Endothelial cell of umbilical vein (primary cell): ENCODE measurements at regions not wholly inside any gene's neighbourhood (a gene's known extent, or its start where the extent isn't known, plus 50 kb on each side); places are given as distances from the start of the nearest gene placed in this dataset.
A peak's percentile ranks its signal among the peaks of the same experiment; 100 is the strongest.

Experiments
- EZH2 ChIP-seq: IDR thresholded peaks from 2 replicates; pipeline ENCODE4 v1.6.1; 2012; ENCODE audit warnings: borderline replicate concordance, low read depth, mild to moderate bottlenecking, moderate library complexity, low read length, inconsistent platforms; ENCODE audit not compliant: severe bottlenecking
- JUN ChIP-seq: IDR thresholded peaks from 2 replicates; pipeline ENCODE4 v1.6.1; 2011; ENCODE audit warnings: borderline replicate concordance, low read depth; ENCODE audit not compliant: insufficient read length, insufficient read depth
- POLR2A ChIP-seq: IDR thresholded peaks from 2 replicates; pipeline ENCODE4 v1.6.1; 2012; ENCODE audit warnings: low read depth, mild to moderate bottlenecking, control low read depth, low read length
- POLR2AphosphoS5 ChIP-seq: IDR thresholded peaks from 2 replicates; pipeline ENCODE4 v1.6.1; 2012; ENCODE audit warnings: low read depth, mild to moderate bottlenecking, control low read depth, low read length, moderate library complexity; ENCODE audit not compliant: insufficient read depth
- TF ChIP-seq, protein P1 (sequence below), 2 donors: IDR thresholded peaks; 1 replicate in 1 of 2; 2 replicates in 1 of 2; pipeline ENCODE4 v1.5.1; 2011; ENCODE audit warnings: low read length in 2 of 2, mild to moderate bottlenecking in 2 of 2, moderate library complexity in 2 of 2, control low read depth in 1 of 2, inconsistent platforms in 1 of 2, low read depth in 1 of 2; ENCODE audit not compliant: insufficient read depth in 1 of 2; ENCODE audit errors: extremely low read depth in 1 of 2

DNA sequence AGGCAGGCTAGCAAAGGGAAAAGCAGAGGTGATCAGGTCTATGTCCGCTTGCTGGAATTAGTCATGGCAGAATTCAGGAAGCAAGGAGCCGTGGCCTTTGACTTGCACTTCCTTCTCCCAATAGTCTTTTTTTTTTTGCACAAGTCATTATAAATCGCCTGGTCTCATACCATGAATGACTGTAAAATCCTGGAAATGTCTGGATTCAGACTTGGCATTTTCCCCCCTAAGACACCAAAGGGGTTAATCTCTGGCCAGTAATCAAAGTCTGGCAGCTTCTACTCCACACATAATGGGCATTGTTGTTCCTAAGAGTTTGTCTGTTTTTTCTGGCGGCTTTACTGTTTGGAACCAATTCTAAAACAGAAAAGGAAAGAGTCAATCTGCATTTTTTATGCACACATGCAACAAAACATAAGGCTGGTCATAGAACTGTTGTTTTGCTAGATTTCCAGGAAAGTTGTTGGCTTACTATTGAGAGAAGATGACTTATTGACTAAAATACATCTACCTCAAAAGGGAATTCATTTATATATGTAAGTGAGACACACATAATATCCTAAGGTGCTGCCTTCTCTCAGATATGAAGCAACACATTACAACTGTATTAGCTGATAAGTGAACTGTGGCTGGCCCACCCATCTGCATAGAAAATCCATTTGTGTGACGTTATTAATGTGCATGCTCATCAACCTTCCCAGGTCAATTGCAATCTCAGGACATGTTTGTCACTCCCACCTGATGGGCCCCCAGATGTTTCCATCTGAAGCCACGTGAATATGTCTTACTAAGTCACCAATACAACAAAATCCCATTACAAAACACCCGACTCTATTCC is 157.3 kb downstream of the BTG1 start:
- TF ChIP-seq JUN, result peak; percentile 89
- TF ChIP-seq, protein P1, sequence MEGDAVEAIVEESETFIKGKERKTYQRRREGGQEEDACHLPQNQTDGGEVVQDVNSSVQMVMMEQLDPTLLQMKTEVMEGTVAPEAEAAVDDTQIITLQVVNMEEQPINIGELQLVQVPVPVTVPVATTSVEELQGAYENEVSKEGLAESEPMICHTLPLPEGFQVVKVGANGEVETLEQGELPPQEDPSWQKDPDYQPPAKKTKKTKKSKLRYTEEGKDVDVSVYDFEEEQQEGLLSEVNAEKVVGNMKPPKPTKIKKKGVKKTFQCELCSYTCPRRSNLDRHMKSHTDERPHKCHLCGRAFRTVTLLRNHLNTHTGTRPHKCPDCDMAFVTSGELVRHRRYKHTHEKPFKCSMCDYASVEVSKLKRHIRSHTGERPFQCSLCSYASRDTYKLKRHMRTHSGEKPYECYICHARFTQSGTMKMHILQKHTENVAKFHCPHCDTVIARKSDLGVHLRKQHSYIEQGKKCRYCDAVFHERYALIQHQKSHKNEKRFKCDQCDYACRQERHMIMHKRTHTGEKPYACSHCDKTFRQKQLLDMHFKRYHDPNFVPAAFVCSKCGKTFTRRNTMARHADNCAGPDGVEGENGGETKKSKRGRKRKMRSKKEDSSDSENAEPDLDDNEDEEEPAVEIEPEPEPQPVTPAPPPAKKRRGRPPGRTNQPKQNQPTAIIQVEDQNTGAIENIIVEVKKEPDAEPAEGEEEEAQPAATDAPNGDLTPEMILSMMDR (IDR thresholded peaks at IDR 0.05; ENCODE audit: extremely low read depth in 1 of 2, insufficient read depth in 1 of 2, low read depth in 1 of 2, low read length in 2 of 2), result no peak
- TF ChIP-seq POLR2A, result peak; percentile 51
- TF ChIP-seq EZH2, result no peak
- TF ChIP-seq POLR2AphosphoS5, result peak; percentile 89
